ENCODE measurements at regions not wholly inside any gene's neighbourhood (a gene's known extent, or its start where the extent isn't known, plus 50 kb on each side); places are given as distances from the start of the nearest gene placed in this dataset.

GRCh38 chr2:240203031-240203787 lies 62.8 kb upstream of the OTOS start:
- no peak overlapping the region for H3K4me3 ChIP-seq
- no peak for TF ChIP-seq CTCF (IDR thresholded peaks at IDR 0.05)
- H3K27ac ChIP-seq: no peak overlapping the region
- DNase-seq (ENCODE audit: low spot score): no peak
- peaks cover 0 to 7% of the 10 kb centered on the region in 2 donors for H3K4me1 ChIP-seq
- H3K36me3 ChIP-seq: no peaks in the 10 kb centered on the region
- H3K9me3 ChIP-seq: no peaks in the 10 kb centered on the region
- H3K27me3 ChIP-seq: no peaks in the 10 kb centered on the region

GRCh38 chr2:240203788-240204270 lies 63.4 kb upstream of the OTOS start:
- no peaks in the 10 kb centered on the region for H3K36me3 ChIP-seq
- no peaks in the 10 kb centered on the region for H3K9me3 ChIP-seq
- no peaks in the 10 kb centered on the region for H3K27me3 ChIP-seq
- no peak overlapping the region for H3K27ac ChIP-seq
- DNase-seq (ENCODE audit: low spot score): no peak
- no peak overlapping the region for H3K4me3 ChIP-seq
- TF ChIP-seq CTCF (IDR thresholded peaks at IDR 0.05): no peak
- peaks cover 0 to 7% of the 10 kb centered on the region in 2 donors for H3K4me1 ChIP-seq

- no peak for DNase-seq (ENCODE audit: low spot score)
These were observed 64.2 kb upstream of the OTOS start for GRCh38 chr2:240204431-240205276.

GRCh38 chr2:240205348-240205747 lies 64.9 kb upstream of the OTOS start:
- no peak overlapping the region for H3K27ac ChIP-seq

More at GRCh38 chr2:240204431-240205276, 64.2 kb upstream of the OTOS start:
- Histone ChIP-seq H3K36me3 (no peaks in the 10 kb centered on the region), H3K9me3 (no peaks in the 10 kb centered on the region), H3K4me1 (peaks cover 0 to 7% of the 10 kb centered on the region in 2 donors), H3K27ac (no peak overlapping the region), H3K4me3 (no peak overlapping the region), H3K27me3 (no peaks in the 10 kb centered on the region)
- TF ChIP-seq CTCF (IDR thresholded peaks at IDR 0.05): no peak

GRCh38 chr2:240205772-240206171 lies 65.3 kb upstream of the OTOS start:
- no peaks in the 10 kb centered on the region for H3K27me3 ChIP-seq
- H3K4me1 ChIP-seq: no peaks in the 10 kb centered on the region
- no peaks in the 10 kb centered on the region for H3K9me3 ChIP-seq
- H3K27ac ChIP-seq: no peak overlapping the region
- H3K4me3 ChIP-seq: no peak overlapping the region
- no peaks in the 10 kb centered on the region for H3K36me3 ChIP-seq
- DNase-seq (ENCODE audit: low spot score): no peak
- TF ChIP-seq CTCF (IDR thresholded peaks at IDR 0.05): no peak

More at GRCh38 chr2:240205348-240205747, 64.9 kb upstream of the OTOS start:
- H3K9me3 ChIP-seq: no peaks in the 10 kb centered on the region
- H3K36me3 ChIP-seq: no peaks in the 10 kb centered on the region
- no peak for TF ChIP-seq CTCF (IDR thresholded peaks at IDR 0.05)
- H3K27me3 ChIP-seq: no peaks in the 10 kb centered on the region
- H3K4me1 ChIP-seq: peaks cover 0 to 3% of the 10 kb centered on the region in 2 donors
- no peak overlapping the region for H3K4me3 ChIP-seq
- DNase-seq (ENCODE audit: low spot score): no peak

All from right atrium auricular region (tissue), 2 donors.